Transverse colon (tissue), 4 donors: ENCODE measurements at regions not wholly inside any gene's neighbourhood (a gene's known extent, or its start where the extent isn't known, plus 50 kb on each side); places are given as distances from the start of the nearest gene placed in this dataset.

Experiments
- DNase-seq: peaks from one replicate; pipeline ENCODE4 v3.0.0-alpha.2; 2019
- H3K27ac ChIP-seq, 4 donors: fragments of 200-600 bp; sonication (generic); 2 replicates each; pipeline ENCODE4 v1.5.1; 2016 to 2018; ENCODE audit warnings: inconsistent platforms in 4 of 4
- H3K27me3 ChIP-seq: fragments of 200-600 bp; sonication (generic); 2 replicates; pipeline ENCODE4 v1.5.1; 2017; ENCODE audit warnings: inconsistent platforms
- H3K36me3 ChIP-seq, 4 donors: fragments of 200-600 bp; sonication (generic); 2 replicates each; pipeline ENCODE4 v1.5.1; 2017 to 2019; ENCODE audit warnings: inconsistent platforms in 4 of 4
- H3K4me1 ChIP-seq, 4 donors: fragments of 200-600 bp; sonication (generic); 2 replicates each; pipeline ENCODE4 v1.5.1; 2017 to 2020; ENCODE audit warnings: inconsistent platforms in 4 of 4
- H3K4me3 ChIP-seq, 4 donors: fragments of 200-600 bp; sonication (generic); 1 replicate in 1 of 4; 2 replicates in 3 of 4; pipeline versions ENCODE4 v1.5.1 to v1.6.1; 2017 to 2019; ENCODE audit warnings: inconsistent platforms in 4 of 4
- H3K9me3 ChIP-seq, 2 donors: fragments of 200-600 bp; sonication (generic); 2 replicates each; pipeline ENCODE4 v1.5.1; 2017 to 2019; ENCODE audit warnings: inconsistent platforms in 2 of 2
- CTCF ChIP-seq, 5 experiments: fragments of 200-600 bp in 3 of 5; fragments of 450-650 bp in 2 of 5; sonication (generic) in 3 of 5; IDR thresholded peaks; 1 replicate in 2 of 5; 2 replicates in 3 of 5; pipeline ENCODE4 v1.5.1; 2016 to 2017; ENCODE audit warnings: antibody characterized with exemption in 5 of 5, inconsistent platforms in 3 of 5, mild to moderate bottlenecking in 2 of 5, moderate library complexity in 1 of 5
- EP300 ChIP-seq: sonication (generic); formaldehyde crosslinking; IDR thresholded peaks from one replicate; pipeline ENCODE4 v1.6.1; 2017; ENCODE audit warnings: antibody characterized with exemption, low read depth
- POLR2A ChIP-seq: fragments of 450-650 bp; IDR thresholded peaks from one replicate; pipeline ENCODE4 v1.6.1; 2016; ENCODE audit warnings: antibody characterized with exemption, mild to moderate bottlenecking, moderate library complexity
- POLR2AphosphoS5 ChIP-seq, 3 donors: sonication (generic); formaldehyde crosslinking; IDR thresholded peaks; one replicate each; pipeline ENCODE4 v1.6.1; 2016; ENCODE audit warnings: antibody characterized with exemption in 3 of 3
- WGBS, 2 donors: methylation state at CpG; one replicate each; pipeline ENCODE4 v1.1.5; 2018; ENCODE audit warnings: low coverage in 1 of 2; 5-methylcytosine and 5-hydroxymethylcytosine counted together
- in situ Hi-C, 4 donors: fragments of 200-750 bp; cut with MboI; loops; one replicate each; pipeline versions ENCODE4 v1.15.0 to v1.15.1; 2017; ENCODE audit warnings: low sequenced_read_pairs in 3 of 4, low pct_ligation_motif_present in 1 of 4, low pct_unique_long_range_greater_than_20kb in 1 of 4
- intact Hi-C: fragments of 100-400 bp; cut with DNase I; formaldehyde crosslinking; loops from one replicate; pipeline ENCODE4 v1.15.1; 2023; ENCODE audit warnings: low total_unique reads

DNA sequence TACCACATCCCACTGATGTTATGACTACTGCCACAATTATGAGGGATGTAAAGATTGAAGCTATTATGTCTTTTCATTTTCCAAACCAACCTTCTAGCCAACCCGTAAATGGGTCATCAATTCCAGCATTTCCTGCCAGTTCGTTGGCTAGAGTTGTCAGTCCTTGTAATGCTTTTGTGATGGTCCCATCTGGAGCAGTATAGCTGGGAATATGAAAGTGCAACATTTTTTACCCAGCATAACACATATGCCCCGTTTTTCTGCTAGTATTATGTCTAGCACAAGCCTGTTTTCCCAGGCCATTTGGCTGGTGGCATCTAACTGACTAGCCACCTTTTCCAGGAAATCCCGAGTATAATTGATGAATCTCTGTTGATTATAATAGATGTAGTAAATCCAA is 1501.6 kb upstream of the SLC39A10 start:
- TF ChIP-seq POLR2A (no peak), POLR2AphosphoS5 (IDR thresholded peaks at IDR 0.05) (no peak), CTCF (IDR thresholded peaks at IDR 0.05) (no peak), EP300 (no peak)
- intact Hi-C loops (no loop called here), in situ Hi-C loops (loop anchor here in 1 of 4 donors (25.0 kb wide), 1 partner anchor 1157 kb away; no protein-coding TSS in a partner anchor)
- Histone ChIP-seq H3K27ac (no peak overlapping the region), H3K9me3 (no peaks in the 10 kb centered on the region), H3K4me3 (no peak overlapping the region), H3K4me1 (no peaks in the 10 kb centered on the region), H3K27me3 (no peaks in the 10 kb centered on the region), H3K36me3 (no peaks in the 10 kb centered on the region)
- WGBS, 2 donors: 76 to 79% methylated on average over 4 of the region's 4 CpGs
- DNase-seq: no peak

DNA sequence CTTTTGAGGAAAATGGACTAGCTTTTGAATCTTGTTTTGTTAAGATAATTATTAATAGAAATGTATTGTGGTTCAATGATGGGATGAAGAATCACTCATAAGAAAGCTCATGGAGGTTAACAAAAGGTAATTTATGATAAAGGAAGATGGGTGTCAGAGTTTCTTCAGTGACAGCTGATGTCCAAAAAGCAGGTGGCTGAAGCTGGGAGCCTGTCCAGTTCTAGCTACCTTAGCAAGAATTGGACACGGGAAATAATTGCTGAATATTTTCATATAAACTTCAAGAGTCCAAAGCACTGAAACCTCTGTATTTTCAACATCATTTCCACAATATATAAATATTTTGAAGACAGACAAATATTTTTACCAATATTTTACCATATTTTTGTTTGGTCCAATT is 1505.8 kb upstream of the SLC39A10 start:
- WGBS, 2 donors: 63 to 67% methylated on average over 1 of the region's 1 CpG
- DNase-seq: no peak
- no peak for TF ChIP-seq CTCF (IDR thresholded peaks at IDR 0.05)
- no peak for TF ChIP-seq EP300
- TF ChIP-seq POLR2A: no peak
- no peak for TF ChIP-seq POLR2AphosphoS5 (IDR thresholded peaks at IDR 0.05)
- no peaks in the 10 kb centered on the region for H3K9me3 ChIP-seq
- no peaks in the 10 kb centered on the region for H3K27me3 ChIP-seq
- in situ Hi-C loops: loop anchor here in 1 of 4 donors (25.0 kb wide), 1 partner anchor 1161 kb away; no protein-coding TSS in a partner anchor
- no peak overlapping the region for H3K27ac ChIP-seq
- H3K4me1 ChIP-seq: no peaks in the 10 kb centered on the region
- intact Hi-C loops: no loop called here
- H3K36me3 ChIP-seq: no peaks in the 10 kb centered on the region
- no peak overlapping the region for H3K4me3 ChIP-seq

DNA sequence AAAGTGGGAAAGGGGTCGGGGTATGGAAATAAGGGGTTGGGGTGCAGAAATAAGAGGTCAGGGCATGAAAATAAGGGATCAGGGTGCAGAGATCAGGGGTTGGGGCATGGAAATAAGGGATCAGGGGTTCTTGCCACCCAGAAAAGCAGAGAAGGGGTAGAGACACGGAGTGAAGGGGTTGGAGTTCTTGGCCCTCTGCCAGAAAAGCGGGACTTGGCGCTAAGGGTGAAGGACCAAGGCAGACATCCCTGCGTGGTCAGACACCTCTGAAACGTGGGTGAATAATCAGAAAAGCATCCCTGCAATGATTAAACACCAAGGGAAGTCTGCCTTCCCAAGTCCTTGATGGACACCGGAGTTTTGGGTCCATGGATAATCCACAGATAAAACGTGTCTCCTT is 1521.6 kb upstream of the SLC39A10 start:
- WGBS, 2 donors: 72 to 85% methylated on average over 8 of the region's 8 CpGs
- in situ Hi-C loops: no loop called here

GRCh38 chr2:194128810-194129209 is 1528.2 kb upstream of the SLC39A10 start:
- in situ Hi-C loops (no loop called here), intact Hi-C loops (no loop called here)
- Histone ChIP-seq H3K27ac (no peak overlapping the region), H3K36me3 (no peaks in the 10 kb centered on the region), H3K9me3 (no peaks in the 10 kb centered on the region), H3K27me3 (no peaks in the 10 kb centered on the region), H3K4me1 (no peaks in the 10 kb centered on the region), H3K4me3 (no peak overlapping the region)
- no peak for DNase-seq
- 93% methylated on average over 3 of the region's 4 CpGs; no CpG with 5 or more reads in 1 of the 2 donors for WGBS, 2 donors
- TF ChIP-seq POLR2AphosphoS5 (IDR thresholded peaks at IDR 0.05) (no peak), CTCF (IDR thresholded peaks at IDR 0.05) (no peak)

More for the DNA sequence above, 1521.6 kb upstream of the SLC39A10 start:
- Histone ChIP-seq H3K27ac (no peak overlapping the region), H3K9me3 (no peaks in the 10 kb centered on the region), H3K4me3 (no peak overlapping the region), H3K36me3 (no peaks in the 10 kb centered on the region), H3K27me3 (no peaks in the 10 kb centered on the region), H3K4me1 (no peaks in the 10 kb centered on the region)
- no peak for DNase-seq
- intact Hi-C loops: no loop called here
- TF ChIP-seq EP300 (no peak), CTCF (IDR thresholded peaks at IDR 0.05) (no peak), POLR2AphosphoS5 (IDR thresholded peaks at IDR 0.05) (no peak), POLR2A (no peak)
